Neural progenitor cell (in vitro differentiated cells): ENCODE measurements at regions not wholly inside any gene's neighbourhood (a gene's known extent, or its start where the extent isn't known, plus 50 kb on each side); places are given as distances from the start of the nearest gene placed in this dataset.

Source experiments
- CTCF ChIP-seq: fragments of 200-600 bp; sonication (generic); IDR thresholded peaks from 2 replicates; pipeline ENCODE4 v1.5.1; 2017; ENCODE audit warnings: antibody characterized with exemption, mild to moderate bottlenecking
- EZH2 ChIP-seq: fragments of 200-600 bp; sonication (generic); IDR thresholded peaks from 2 replicates; pipeline ENCODE4 v1.6.1; 2017; ENCODE audit warnings: antibody characterized with exemption, mild to moderate bottlenecking, moderate library complexity

- TF ChIP-seq CTCF (no peak), EZH2 (no peak)
These were observed 151.9 kb upstream of the ZNF618 start for GRCh38 chr9:113724202-113724601.
